Erythroblast (primary cell): ENCODE measurements at regions not wholly inside any gene's neighbourhood (a gene's known extent, or its start where the extent isn't known, plus 50 kb on each side); places are given as distances from the start of the nearest gene placed in this dataset.

ENCODE experiments used
- GATA1 ChIP-seq: IDR thresholded peaks from 2 replicates; pipeline ENCODE4 v1.6.1; 2011; ENCODE audit warnings: low read depth, mild to moderate bottlenecking, control low read depth, low read length, moderate library complexity
- POLR2A ChIP-seq: IDR thresholded peaks from 2 replicates; pipeline ENCODE4 v1.6.1; 2011; ENCODE audit warnings: mild to moderate bottlenecking, low read length

DNA sequence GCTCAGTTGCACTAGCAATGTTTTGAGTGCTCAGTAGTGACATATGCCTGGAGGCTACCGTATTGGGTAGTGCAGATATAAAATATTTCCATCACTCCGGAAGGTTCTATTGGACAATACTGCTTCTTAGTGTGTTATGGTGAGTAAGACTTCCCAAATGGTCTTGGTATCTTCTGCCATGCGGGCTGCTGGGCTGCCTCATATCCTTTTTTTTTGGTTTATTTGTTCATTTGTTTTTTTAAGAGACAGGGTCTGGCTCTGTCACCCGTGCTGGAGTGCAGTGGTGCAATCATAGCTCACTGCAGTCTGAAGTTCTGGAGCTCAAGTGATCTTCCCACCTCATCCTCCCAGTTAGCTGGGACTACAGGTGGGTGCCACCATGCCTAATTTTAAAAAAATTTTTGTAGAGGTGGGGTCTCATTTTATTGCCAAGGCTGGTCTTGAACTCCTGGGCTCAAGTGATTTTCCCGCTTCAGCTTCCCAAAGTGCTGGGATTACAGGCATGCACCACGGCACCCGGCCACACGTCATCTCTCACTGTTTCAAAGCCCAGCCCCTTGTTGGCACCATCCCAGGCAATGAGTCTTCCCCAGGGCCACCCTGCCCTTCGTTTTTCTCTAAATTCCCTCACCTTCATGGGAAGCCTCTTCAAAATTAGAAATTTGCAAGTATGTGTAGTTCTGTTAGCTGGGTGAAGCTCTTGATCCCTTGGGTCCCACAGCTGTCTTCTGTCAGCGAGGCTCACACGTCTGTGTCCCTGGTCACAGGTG is 111.0 kb upstream of the KLF14 start:
- TF ChIP-seq GATA1 (no peak), POLR2A (no peak)
